Endothelial cell of umbilical vein (primary cell): ENCODE measurements at regions not wholly inside any gene's neighbourhood (a gene's known extent, or its start where the extent isn't known, plus 50 kb on each side); places are given as distances from the start of the nearest gene placed in this dataset.

ENCODE experiments used
- BruUV-seq: library from RNA; stranded (reverse); fragments of 400-500 nt; replicated peaks from 2 replicates; lab custom pipeline; 2021; lab: Mats Ljungman, UMichigan
- CTCF ChIA-PET: fragments of 300-600, 350-600 bp; sonication (Branson Sonifier 250); formaldehyde crosslinking; loops from one replicate; lab custom pipeline; 2021; ENCODE audit warnings: antibody characterized with exemption, inconsistent platforms; lab: Charles Lee
- POLR2A ChIA-PET: fragments of 300-600, 350-600 bp; sonication (Branson Sonifier 250); formaldehyde crosslinking; loops from one replicate; lab custom pipeline; 2021; ENCODE audit warnings: antibody characterized with exemption, inconsistent platforms; lab: Charles Lee
- DNase-seq: peaks from one replicate; pipeline ENCODE4 v3.0.0-alpha.2; 2011; ENCODE audit warnings: low read depth, low spot score
- FAIRE-seq: peaks from 2 replicates; lab custom pipeline; 2011; peaks lifted over from hg19 to GRCh38; lab: Jason Lieb, UNC
- H2AFZ ChIP-seq: 2 replicates; pipeline ENCODE4 v1.6.0; 2012; ENCODE audit warnings: low read depth, low read length, control low read depth, inconsistent platforms
- H3K27ac ChIP-seq: 2 replicates; pipeline ENCODE4 v1.5.1; 2011; ENCODE audit warnings: low read depth, mild to moderate bottlenecking, control low read depth, low read length, moderate library complexity; ENCODE audit not compliant: insufficient read depth
- H3K27me3 ChIP-seq, 2 experiments: 2 replicates each; pipeline versions ENCODE4 v1.6.0 to v1.6.1; 2011; ENCODE audit warnings: low read length in 2 of 2, mixed read lengths in 1 of 2; ENCODE audit not compliant: control insufficient read depth in 2 of 2, insufficient read depth in 2 of 2
- H3K36me3 ChIP-seq, 2 experiments: 2 replicates in 1 of 2; 3 replicates in 1 of 2; pipeline ENCODE4 v1.5.1; 2011; ENCODE audit warnings: low read length in 2 of 2, mild to moderate bottlenecking in 1 of 2, moderate library complexity in 1 of 2; ENCODE audit not compliant: control insufficient read depth in 2 of 2, insufficient read depth in 2 of 2; ENCODE audit errors: extremely low read depth in 1 of 2
- H3K4me1 ChIP-seq: 3 replicates; pipeline ENCODE4 v1.5.1; 2011; ENCODE audit warnings: mild to moderate bottlenecking, low read length; ENCODE audit not compliant: control insufficient read depth, insufficient read depth; ENCODE audit errors: extremely low read depth
- H3K4me2 ChIP-seq: 2 replicates; pipeline ENCODE4 v1.6.1; 2011; ENCODE audit warnings: low read length, control low read depth, mixed read lengths; ENCODE audit not compliant: insufficient read depth
- H3K4me3 ChIP-seq, 3 experiments: fragments of 200-600 bp in 1 of 3; sonication (generic), shearing (Covaris generic) in 1 of 3; replicated peaks in 1 of 3; 2 replicates each; pipeline ENCODE4 v1.5.1; 2011 to 2016; ENCODE audit warnings: control low read depth in 3 of 3, low read length in 3 of 3, mild to moderate bottlenecking in 2 of 3, inconsistent platforms in 1 of 3, low read depth in 1 of 3, moderate library complexity in 1 of 3; ENCODE audit not compliant: insufficient read depth in 1 of 3
- H3K79me2 ChIP-seq: 2 replicates; pipeline ENCODE4 v1.6.0; 2012; ENCODE audit warnings: low read length, inconsistent platforms; ENCODE audit not compliant: control insufficient read depth, insufficient read depth
- H3K9ac ChIP-seq: replicated peaks from 2 replicates; pipeline ENCODE3; 2011; ENCODE audit warnings: low read length, control low read depth; ENCODE audit not compliant: insufficient read depth; ENCODE audit errors: extremely low read depth
- H3K9me1 ChIP-seq: replicated peaks from 3 replicates; pipeline ENCODE4 v1.6.0; 2011; ENCODE audit warnings: mild to moderate bottlenecking, low read length; ENCODE audit not compliant: control insufficient read depth, insufficient read depth; ENCODE audit errors: extremely low read depth
- H3K9me3 ChIP-seq: replicated peaks from 2 replicates; pipeline ENCODE4 v1.5.1; 2012; ENCODE audit warnings: low read length, inconsistent platforms; ENCODE audit not compliant: control insufficient read depth, insufficient read depth
- H4K20me1 ChIP-seq: replicated peaks from 2 replicates; pipeline ENCODE3; 2011; ENCODE audit warnings: mild to moderate bottlenecking, low read length; ENCODE audit not compliant: control insufficient read depth, insufficient read depth; ENCODE audit errors: extremely low read depth
- CTCF ChIP-seq, 2 donors: IDR thresholded peaks; 1 replicate in 1 of 2; 2 replicates in 1 of 2; pipeline ENCODE4 v1.5.1; 2011; ENCODE audit warnings: low read length in 2 of 2, mild to moderate bottlenecking in 2 of 2, moderate library complexity in 2 of 2, control low read depth in 1 of 2, inconsistent platforms in 1 of 2, low read depth in 1 of 2; ENCODE audit not compliant: insufficient read depth in 1 of 2; ENCODE audit errors: extremely low read depth in 1 of 2
- EZH2 ChIP-seq: IDR thresholded peaks from 2 replicates; pipeline ENCODE4 v1.6.1; 2012; ENCODE audit warnings: borderline replicate concordance, low read depth, mild to moderate bottlenecking, moderate library complexity, low read length, inconsistent platforms; ENCODE audit not compliant: severe bottlenecking
- FOS ChIP-seq: IDR thresholded peaks from 2 replicates; pipeline ENCODE4 v1.6.1; 2011; ENCODE audit warnings: mild to moderate bottlenecking, low read length, moderate library complexity, borderline replicate concordance; ENCODE audit not compliant: insufficient read depth
- GATA2 ChIP-seq: IDR thresholded peaks from 2 replicates; pipeline ENCODE4 v1.7.0; 2011; ENCODE audit warnings: low read depth, mild to moderate bottlenecking, moderate library complexity, mixed read lengths, low read length; ENCODE audit not compliant: insufficient read length, insufficient read depth
- MAX ChIP-seq: IDR thresholded peaks from 2 replicates; pipeline ENCODE4 v1.6.1; 2011; ENCODE audit not compliant: insufficient read depth, insufficient read length
- MYC ChIP-seq: IDR thresholded peaks from one replicate; pipeline ENCODE4 v1.6.1; 2011; ENCODE audit warnings: mild to moderate bottlenecking, low read depth, low read length
- POLR2A ChIP-seq: IDR thresholded peaks from 2 replicates; pipeline ENCODE4 v1.6.1; 2012; ENCODE audit warnings: low read depth, mild to moderate bottlenecking, control low read depth, low read length
- POLR2AphosphoS5 ChIP-seq: IDR thresholded peaks from 2 replicates; pipeline ENCODE4 v1.6.1; 2012; ENCODE audit warnings: low read depth, mild to moderate bottlenecking, control low read depth, low read length, moderate library complexity; ENCODE audit not compliant: insufficient read depth
- dilution Hi-C: fragments of 300-500 bp; cut with MboI; formaldehyde crosslinking; loops from one replicate; pipeline ENCODE4 v1.15.0; 2019; ENCODE audit warnings: low sequenced_read_pairs; ENCODE audit not compliant: extremely low pct_ligation_motif_present
- intact Hi-C: fragments of 100-400 bp; cut with micrococcal nuclease; formaldehyde crosslinking; loops from one replicate; pipeline ENCODE4 v1.10.0; 2022

- intact Hi-C loops: no loop called here
- CTCF ChIA-PET: interaction anchor here (1.3 kb wide), 1 partner anchor 13 kb away, joined by 3 read pairs; no protein-coding TSS in a partner anchor
- no peaks in the 10 kb centered on the region for H3K27me3 ChIP-seq
- no peak for TF ChIP-seq EZH2
- no peak for TF ChIP-seq CTCF (IDR thresholded peaks at IDR 0.05; ENCODE audit: extremely low read depth in 1 of 2, insufficient read depth in 1 of 2, low read depth in 1 of 2, low read length in 2 of 2)
- TF ChIP-seq POLR2AphosphoS5: no peak
- no peak for TF ChIP-seq MAX
- TF ChIP-seq POLR2A: no peak
- TF ChIP-seq MYC: no peak
- no peak for TF ChIP-seq FOS
- TF ChIP-seq GATA2: no peak
- dilution Hi-C loops: no loop called here
- DNase-seq: no peak
- no peaks in the 10 kb centered on the region for H3K36me3 ChIP-seq
- no peak overlapping the region for H3K4me3 ChIP-seq
- no peaks in the 10 kb centered on the region for H4K20me1 ChIP-seq
- no peaks in the 10 kb centered on the region for H3K9me1 ChIP-seq
- no peak overlapping the region for H3K4me2 ChIP-seq
- H3K79me2 ChIP-seq: no peaks in the 10 kb centered on the region
- no TSS peak for BruUV-seq
- POLR2A ChIA-PET: no interaction called here
- H2AFZ ChIP-seq: no peak overlapping the region
- H3K9ac ChIP-seq: no peak overlapping the region
- no peaks in the 10 kb centered on the region for H3K9me3 ChIP-seq
- no peaks in the 10 kb centered on the region for H3K4me1 ChIP-seq
- H3K27ac ChIP-seq: no peak overlapping the region
- no peak for FAIRE-seq
Measured at GRCh38 chr9:82153032-82153431, 164.5 kb downstream of the SPATA31D1 start.
